Brain microvascular endothelial cell (primary cell): ENCODE measurements at regions not wholly inside any gene's neighbourhood (a gene's known extent, or its start where the extent isn't known, plus 50 kb on each side); places are given as distances from the start of the nearest gene placed in this dataset.

ENCODE experiments used
- DNase-seq: peaks from one replicate; pipeline ENCODE4 v3.0.0-alpha.2; 2020
- H3K27ac ChIP-seq: fragments of 250-450 bp; sonication (Bioruptor Pico); 2 replicates; pipeline ENCODE4 v1.5.1; 2020; ENCODE audit warnings: mild to moderate bottlenecking, moderate library complexity
- H3K27me3 ChIP-seq: fragments of 250-450 bp; sonication (Bioruptor Pico); replicated peaks from 2 replicates; pipeline ENCODE4 v1.5.1; 2020; ENCODE audit warnings: mild to moderate bottlenecking
- H3K36me3 ChIP-seq: fragments of 250-450 bp; sonication (Bioruptor Pico); replicated peaks from 2 replicates; pipeline ENCODE4 v1.5.1; 2020; ENCODE audit warnings: mild to moderate bottlenecking
- H3K4me3 ChIP-seq: 2 replicates; pipeline ENCODE4 v1.5.1; 2011; ENCODE audit warnings: low read depth, mild to moderate bottlenecking, control low read depth, low read length, moderate library complexity
- in situ Hi-C: cut with HindIII; loops from 2 replicates; pipeline ENCODE4 v1.10.0; 2017; ENCODE audit warnings: low sequenced_read_pairs, low pct_ligation_motif_present
- TF ChIP-seq, protein P1 (sequence below): IDR thresholded peaks from 2 replicates; pipeline ENCODE4 v1.5.1; 2011; ENCODE audit warnings: low read depth, mild to moderate bottlenecking, moderate library complexity, low read length, control low read depth, inconsistent platforms; ENCODE audit errors: missing control alignments

DNA sequence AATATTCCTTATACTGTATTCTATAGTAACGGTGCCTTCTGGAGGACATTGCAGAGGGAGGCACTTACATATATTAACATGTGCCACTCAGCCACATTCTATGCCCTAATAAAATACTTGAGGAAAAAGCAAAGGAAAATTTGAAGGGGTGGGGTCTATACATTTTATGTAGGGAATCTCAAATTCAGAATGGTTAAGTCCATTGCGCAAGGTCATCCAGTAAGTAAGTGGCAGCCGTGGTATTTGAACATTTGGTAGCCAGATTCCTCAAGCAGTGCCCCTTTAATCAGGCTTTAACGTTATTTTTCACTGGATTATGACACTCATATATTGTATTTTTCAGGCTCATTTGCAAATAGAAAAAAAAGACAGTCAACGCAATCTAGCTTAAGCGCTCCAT, 738.3 kb downstream of the DOK5 start:
- H3K4me3 ChIP-seq, result no peak overlapping the region
- no peak for DNase-seq
- no peaks in the 10 kb centered on the region for H3K27me3 ChIP-seq
- no peak overlapping the region for H3K27ac ChIP-seq
- H3K36me3 ChIP-seq, result no peaks in the 10 kb centered on the region
- in situ Hi-C loops, result no loop called here
- TF ChIP-seq, protein P1, sequence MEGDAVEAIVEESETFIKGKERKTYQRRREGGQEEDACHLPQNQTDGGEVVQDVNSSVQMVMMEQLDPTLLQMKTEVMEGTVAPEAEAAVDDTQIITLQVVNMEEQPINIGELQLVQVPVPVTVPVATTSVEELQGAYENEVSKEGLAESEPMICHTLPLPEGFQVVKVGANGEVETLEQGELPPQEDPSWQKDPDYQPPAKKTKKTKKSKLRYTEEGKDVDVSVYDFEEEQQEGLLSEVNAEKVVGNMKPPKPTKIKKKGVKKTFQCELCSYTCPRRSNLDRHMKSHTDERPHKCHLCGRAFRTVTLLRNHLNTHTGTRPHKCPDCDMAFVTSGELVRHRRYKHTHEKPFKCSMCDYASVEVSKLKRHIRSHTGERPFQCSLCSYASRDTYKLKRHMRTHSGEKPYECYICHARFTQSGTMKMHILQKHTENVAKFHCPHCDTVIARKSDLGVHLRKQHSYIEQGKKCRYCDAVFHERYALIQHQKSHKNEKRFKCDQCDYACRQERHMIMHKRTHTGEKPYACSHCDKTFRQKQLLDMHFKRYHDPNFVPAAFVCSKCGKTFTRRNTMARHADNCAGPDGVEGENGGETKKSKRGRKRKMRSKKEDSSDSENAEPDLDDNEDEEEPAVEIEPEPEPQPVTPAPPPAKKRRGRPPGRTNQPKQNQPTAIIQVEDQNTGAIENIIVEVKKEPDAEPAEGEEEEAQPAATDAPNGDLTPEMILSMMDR, result no peak

DNA sequence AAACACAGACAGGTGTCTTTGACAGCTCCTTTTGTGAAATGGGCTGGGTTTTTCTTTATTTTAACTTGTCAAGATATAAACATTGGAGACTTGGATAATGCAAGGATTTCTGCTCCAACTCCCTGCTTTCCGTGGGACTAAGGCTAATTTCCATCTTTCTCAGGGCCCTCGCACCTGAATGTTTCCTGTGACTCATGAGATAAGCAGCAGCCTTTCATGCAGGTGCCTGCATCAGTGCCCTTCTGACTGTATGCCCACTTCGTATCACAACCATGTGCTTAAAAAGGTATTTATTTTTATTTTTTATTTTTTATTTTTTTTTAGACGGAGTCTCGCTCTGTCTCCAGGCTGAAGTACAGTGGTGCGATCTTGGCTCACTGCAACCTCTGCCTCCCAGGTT, 736.1 kb downstream of the DOK5 start:
- DNase-seq, result no peak
- TF ChIP-seq, protein P1, result no peak
- Histone ChIP-seq H3K4me3 (no peak overlapping the region), H3K36me3 (no peaks in the 10 kb centered on the region), H3K27ac (no peak overlapping the region), H3K27me3 (no peaks in the 10 kb centered on the region)
- in situ Hi-C loops, result no loop called here

DNA sequence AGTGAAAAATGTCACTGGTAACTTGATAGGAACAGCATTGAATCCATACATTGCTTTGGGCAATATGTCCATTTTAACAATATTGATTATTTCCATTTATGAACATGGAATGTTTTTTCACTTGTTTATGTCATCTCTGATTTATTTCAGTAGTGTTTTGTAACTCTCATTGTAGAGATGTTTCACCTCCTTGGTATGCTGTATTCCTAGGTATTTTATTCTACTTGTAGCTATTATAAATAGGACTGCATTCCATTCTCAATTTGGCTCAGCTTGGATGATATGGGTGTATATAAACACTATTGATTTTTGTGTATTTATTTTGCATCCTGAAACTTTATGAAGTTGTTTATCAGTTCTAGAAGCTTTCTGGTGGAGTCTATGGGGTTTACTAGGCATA, 730.3 kb downstream of the DOK5 start:
- Histone ChIP-seq H3K4me3 (no peak overlapping the region), H3K27ac (no peak overlapping the region), H3K36me3 (no peaks in the 10 kb centered on the region), H3K27me3 (no peaks in the 10 kb centered on the region)
- TF ChIP-seq, protein P1, result no peak
- in situ Hi-C loops, result no loop called here
- no peak for DNase-seq

DNA sequence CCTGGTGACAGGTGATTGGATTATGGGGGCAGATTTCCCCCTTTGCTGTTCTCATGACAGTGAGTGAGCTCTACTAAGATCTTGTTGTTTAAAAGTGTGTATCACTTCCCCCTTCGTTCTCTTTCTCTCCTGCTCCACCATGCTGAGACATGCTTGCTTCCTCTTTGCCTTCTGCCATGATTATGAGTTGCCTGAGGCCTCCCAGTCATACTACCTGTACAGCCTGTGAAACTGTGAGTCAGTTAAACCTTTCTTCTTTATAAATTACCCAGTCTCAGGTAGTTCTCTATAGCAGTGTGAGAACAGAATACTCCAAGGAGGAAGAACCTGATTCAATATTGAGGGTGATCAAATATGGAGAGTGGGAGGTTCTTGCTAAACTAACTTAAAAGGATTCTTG, 724.9 kb downstream of the DOK5 start:
- in situ Hi-C loops, result no loop called here
- no peaks in the 10 kb centered on the region for H3K36me3 ChIP-seq
- no peaks in the 10 kb centered on the region for H3K27me3 ChIP-seq
- no peak overlapping the region for H3K27ac ChIP-seq
- no peak overlapping the region for H3K4me3 ChIP-seq
- no peak for DNase-seq
- TF ChIP-seq, protein P1, result no peak

DNA sequence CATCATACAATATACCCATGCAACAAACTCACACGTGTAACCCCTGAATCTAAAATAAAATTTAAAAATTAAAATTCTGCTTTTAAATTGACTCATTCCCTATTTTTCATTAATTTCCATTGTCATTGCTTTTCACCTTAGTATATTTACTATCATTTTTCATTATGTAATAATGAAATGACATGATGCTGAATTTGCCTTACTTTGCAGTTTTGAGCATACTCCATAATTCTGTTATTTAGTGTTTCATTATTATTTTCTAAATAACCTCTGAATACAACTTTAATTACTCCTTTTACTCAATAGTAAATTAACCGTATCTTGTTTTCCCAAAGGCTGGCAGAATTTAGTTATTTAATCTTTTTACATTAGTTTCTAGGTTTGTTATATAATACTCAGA, 719.6 kb downstream of the DOK5 start:
- H3K36me3 ChIP-seq, result no peaks in the 10 kb centered on the region
- TF ChIP-seq, protein P1, result no peak

DNA sequence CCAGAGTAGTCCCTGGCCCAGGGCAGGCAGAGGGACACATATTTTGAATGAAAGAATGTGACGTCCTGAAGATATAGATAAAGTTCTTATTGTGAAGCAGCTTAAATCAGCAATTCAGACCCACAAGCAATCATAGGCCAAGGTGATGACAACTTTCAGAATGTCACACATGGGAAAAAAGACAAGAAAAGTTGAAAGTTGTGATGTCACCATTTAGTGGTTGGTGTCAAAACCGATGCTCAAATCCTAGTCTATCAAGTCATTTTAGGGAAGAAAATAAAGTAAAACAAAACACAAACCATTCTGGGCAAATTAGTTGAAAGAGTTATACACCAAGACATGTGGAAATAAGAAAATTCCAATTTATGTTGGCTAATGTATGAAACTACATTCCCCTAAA, 710.8 kb downstream of the DOK5 start:
- in situ Hi-C loops, result no loop called here
- no peak overlapping the region for H3K4me3 ChIP-seq
- no peak for DNase-seq
- TF ChIP-seq, protein P1, result no peak
- H3K36me3 ChIP-seq, result no peaks in the 10 kb centered on the region
- no peak overlapping the region for H3K27ac ChIP-seq
- H3K27me3 ChIP-seq, result no peaks in the 10 kb centered on the region

More for the DNA sequence above, 719.6 kb downstream of the DOK5 start:
- Histone ChIP-seq H3K27me3 (no peaks in the 10 kb centered on the region), H3K4me3 (no peak overlapping the region), H3K27ac (no peak overlapping the region)
- no peak for DNase-seq
- in situ Hi-C loops, result no loop called here
